ENCODE measurements at regions not wholly inside any gene's neighbourhood (a gene's known extent, or its start where the extent isn't known, plus 50 kb on each side); places are given as distances from the start of the nearest gene placed in this dataset.

GRCh38 chr5:24289582-24290335 is 355.0 kb downstream of the CDH10 start:
- H3K27ac ChIP-seq = no peak overlapping the region
- DNase-seq (ENCODE audit: extremely low spot score in 2 of 2) = no peak
- H3K27me3 ChIP-seq = no peaks in the 10 kb centered on the region
- intact Hi-C loops (cut with DNase I) = no loop called here
- no peaks in the 10 kb centered on the region for H3K36me3 ChIP-seq
- no peak overlapping the region for H3K4me3 ChIP-seq
- H3K4me1 ChIP-seq = no peaks in the 10 kb centered on the region
- TF ChIP-seq CTCF (IDR thresholded peaks at IDR 0.05) (no peak), POLR2A (IDR thresholded peaks at IDR 0.05) (no peak), POLR2AphosphoS5 (IDR thresholded peaks at IDR 0.05; ENCODE audit: insufficient read depth in 1 of 2, low read depth in 1 of 2) (no peak)
- H3K9me3 ChIP-seq = no peaks in the 10 kb centered on the region

- Histone ChIP-seq H3K9me3 (no peaks in the 10 kb centered on the region), H3K27ac (no peak overlapping the region), H3K36me3 (no peaks in the 10 kb centered on the region), H3K4me3 (no peak overlapping the region), H3K27me3 (no peaks in the 10 kb centered on the region), H3K4me1 (no peaks in the 10 kb centered on the region)
- TF ChIP-seq CTCF (IDR thresholded peaks at IDR 0.05) (no peak), POLR2A (IDR thresholded peaks at IDR 0.05) (no peak), POLR2AphosphoS5 (IDR thresholded peaks at IDR 0.05; ENCODE audit: insufficient read depth in 1 of 2, low read depth in 1 of 2) (no peak)
- intact Hi-C loops (cut with DNase I) = no loop called here
- DNase-seq (ENCODE audit: extremely low spot score in 2 of 2) = no peak
These were observed 354.2 kb downstream of the CDH10 start for GRCh38 chr5:24290536-24290935.

- Histone ChIP-seq H3K27me3 (no peaks in the 10 kb centered on the region), H3K27ac (no peak overlapping the region), H3K36me3 (no peaks in the 10 kb centered on the region), H3K4me1 (no peaks in the 10 kb centered on the region), H3K9me3 (no peaks in the 10 kb centered on the region), H3K4me3 (no peak overlapping the region)
- intact Hi-C loops (cut with DNase I) = no loop called here
- DNase-seq (ENCODE audit: extremely low spot score in 2 of 2) = no peak
- TF ChIP-seq POLR2AphosphoS5 (IDR thresholded peaks at IDR 0.05; ENCODE audit: insufficient read depth in 1 of 2, low read depth in 1 of 2) = no peak
- TF ChIP-seq CTCF (IDR thresholded peaks at IDR 0.05) = no peak
- TF ChIP-seq POLR2A (IDR thresholded peaks at IDR 0.05) = no peak
These were observed 352.9 kb downstream of the CDH10 start for GRCh38 chr5:24291916-24292315.

- TF ChIP-seq CTCF (IDR thresholded peaks at IDR 0.05) (no peak), POLR2A (IDR thresholded peaks at IDR 0.05) (no peak), POLR2AphosphoS5 (IDR thresholded peaks at IDR 0.05; ENCODE audit: insufficient read depth in 1 of 2, low read depth in 1 of 2) (no peak)
- no peak for DNase-seq (ENCODE audit: extremely low spot score in 2 of 2)
- intact Hi-C loops (cut with DNase I) = no loop called here
- H3K4me1 ChIP-seq = no peaks in the 10 kb centered on the region
- H3K9me3 ChIP-seq = no peaks in the 10 kb centered on the region
- H3K36me3 ChIP-seq = no peaks in the 10 kb centered on the region
- no peak overlapping the region for H3K4me3 ChIP-seq
- H3K27ac ChIP-seq = no peak overlapping the region
- no peaks in the 10 kb centered on the region for H3K27me3 ChIP-seq
These were observed 350.4 kb downstream of the CDH10 start for GRCh38 chr5:24294333-24294732.

GRCh38 chr5:24314106-24314505 is 330.7 kb downstream of the CDH10 start:
- Histone ChIP-seq H3K9me3 (no peaks in the 10 kb centered on the region), H3K27ac (no peak overlapping the region), H3K4me3 (no peak overlapping the region), H3K36me3 (no peaks in the 10 kb centered on the region), H3K27me3 (no peaks in the 10 kb centered on the region), H3K4me1 (no peaks in the 10 kb centered on the region)
- no peak for DNase-seq (ENCODE audit: extremely low spot score in 2 of 2)
- TF ChIP-seq POLR2AphosphoS5 (IDR thresholded peaks at IDR 0.05; ENCODE audit: insufficient read depth in 1 of 2, low read depth in 1 of 2) (no peak), CTCF (IDR thresholded peaks at IDR 0.05) (no peak), POLR2A (IDR thresholded peaks at IDR 0.05) (no peak)
- intact Hi-C loops (cut with DNase I) = no loop called here
